K562 (cell line): ENCODE measurements at regions not wholly inside any gene's neighbourhood (a gene's known extent, or its start where the extent isn't known, plus 50 kb on each side); places are given as distances from the start of the nearest gene placed in this dataset.
A peak's percentile ranks its signal among the peaks of the same experiment; 100 is the strongest.

Experiments
- CHAMP1 ChIP-seq: fragments of 450-650 bp; IDR thresholded peaks from 2 replicates; pipeline ENCODE4 v1.6.1; 2016; ENCODE audit warnings: mild to moderate bottlenecking
- CREM ChIP-seq: IDR thresholded peaks from 2 replicates; pipeline ENCODE4 v1.6.1; 2014; ENCODE audit warnings: antibody characterized with exemption, low read depth
- CTBP1 ChIP-seq: fragments of 450-650 bp; IDR thresholded peaks from 2 replicates; pipeline ENCODE4 v1.6.1; 2016; ENCODE audit warnings: borderline replicate concordance
- ETV1 ChIP-seq: fragments of 450-650 bp; conservative IDR thresholded peaks from 2 replicates; pipeline ENCODE4 v1.6.1; 2016; ENCODE audit warnings: missing genetic modification characterization, control low read depth, low read depth, missing compliant biosample characterization
- GATAD2A ChIP-seq: fragments of 450-650 bp; IDR thresholded peaks from 2 replicates; pipeline ENCODE4 v1.6.1; 2017
- JUN ChIP-seq, 2 experiments: sonication (generic) in 1 of 2; formaldehyde crosslinking in 1 of 2; IDR thresholded peaks; 2 replicates each; pipeline versions ENCODE4 v1.6.1 to v1.8.0; 2012 to 2022; ENCODE audit warnings: borderline replicate concordance in 2 of 2, mild to moderate bottlenecking in 2 of 2, improper control_type of control experiment in 1 of 2, low read depth in 1 of 2, low read length in 1 of 2, missing genetic modification reagents in 1 of 2
- SOX6 ChIP-seq: fragments of 450-650 bp; IDR thresholded peaks from 2 replicates; pipeline ENCODE4 v1.6.1; 2014; ENCODE audit warnings: mild to moderate bottlenecking
- TCF7 ChIP-seq: sonication (generic); IDR thresholded peaks from 2 replicates; pipeline ENCODE4 v1.6.1; 2016; ENCODE audit warnings: antibody characterized with exemption, borderline replicate concordance
- ZBTB33 ChIP-seq: sonication (generic); formaldehyde crosslinking; IDR thresholded peaks from 2 replicates; pipeline ENCODE4 v1.8.1; 2023; ENCODE audit warnings: mild to moderate bottlenecking, missing genetic modification reagents
- ZNF140 ChIP-seq: fragments of 250-450 bp; sonication (Bioruptor Pico); IDR thresholded peaks from 2 replicates; pipeline ENCODE4 v1.8.0; 2021; ENCODE audit warnings: moderate library complexity, mild to moderate bottlenecking, inconsistent platforms
- ZNF3 ChIP-seq: fragments of 250-450 bp; sonication (Bioruptor Pico); IDR thresholded peaks from 2 replicates; pipeline ENCODE4 v1.5.0; 2021; ENCODE audit warnings: mild to moderate bottlenecking, moderate library complexity
- ZNF324 ChIP-seq: fragments of 250-450 bp; sonication (Bioruptor Pico); IDR thresholded peaks from 2 replicates; pipeline ENCODE4 v1.4.0; 2020; ENCODE audit warnings: mild to moderate bottlenecking
- ZNF740 ChIP-seq, 3 experiments: fragments of 200-800 bp in 1 of 3; sonication (Bioruptor generic) in 1 of 3; sonication (generic) in 1 of 3; formaldehyde crosslinking in 1 of 3; IDR thresholded peaks; 2 replicates each; pipeline versions ENCODE4 v1.6.1 to v1.8.0; 2016 to 2022; ENCODE audit warnings: mild to moderate bottlenecking in 2 of 3, missing compliant biosample characterization in 2 of 3, missing genetic modification characterization in 2 of 3, missing genetic modification reagents in 1 of 3
- TF ChIP-seq, protein P1 (sequence below): fragments of 450-650 bp; conservative IDR thresholded peaks from 2 replicates; pipeline ENCODE4 v1.6.1; 2016; ENCODE audit warnings: missing genetic modification characterization, low read depth, mild to moderate bottlenecking, control low read depth, missing compliant biosample characterization

GRCh38 chr6:15063253-15063853 lies 182.5 kb upstream of the JARID2 start (continued):
- no peak for TF ChIP-seq ZBTB33 (CRISPR knock-in tag)
- TF ChIP-seq TCF7, result no peak
- TF ChIP-seq ZNF324 (CRISPR knock-in tag), result no peak
- TF ChIP-seq CTBP1, result peak; percentile 33; the same call in 1 of the 2 replicates
- no peak for TF ChIP-seq JUN (IDR thresholded peaks at IDR 0.05; ENCODE audit: borderline replicate concordance, low read depth, low read length)
- 0 out of 2 replicates have a peak, but pooled peaks have one; percentile 28 for TF ChIP-seq JUN (CRISPR knock-in tag; IDR thresholded peaks at IDR 0.05; ENCODE audit: borderline replicate concordance)
- TF ChIP-seq ZNF140 (CRISPR knock-in tag), result no peak
- TF ChIP-seq ZNF740 (CRISPR knock-in tag; IDR thresholded peaks at IDR 0.05), result no peak
- TF ChIP-seq ZNF740 (tag; IDR thresholded peaks at IDR 0.05), result 0 out of 4 replicates have a peak, but pooled peaks of 1 of the 2 experiments have one; percentile 39
- TF ChIP-seq, protein P1, sequence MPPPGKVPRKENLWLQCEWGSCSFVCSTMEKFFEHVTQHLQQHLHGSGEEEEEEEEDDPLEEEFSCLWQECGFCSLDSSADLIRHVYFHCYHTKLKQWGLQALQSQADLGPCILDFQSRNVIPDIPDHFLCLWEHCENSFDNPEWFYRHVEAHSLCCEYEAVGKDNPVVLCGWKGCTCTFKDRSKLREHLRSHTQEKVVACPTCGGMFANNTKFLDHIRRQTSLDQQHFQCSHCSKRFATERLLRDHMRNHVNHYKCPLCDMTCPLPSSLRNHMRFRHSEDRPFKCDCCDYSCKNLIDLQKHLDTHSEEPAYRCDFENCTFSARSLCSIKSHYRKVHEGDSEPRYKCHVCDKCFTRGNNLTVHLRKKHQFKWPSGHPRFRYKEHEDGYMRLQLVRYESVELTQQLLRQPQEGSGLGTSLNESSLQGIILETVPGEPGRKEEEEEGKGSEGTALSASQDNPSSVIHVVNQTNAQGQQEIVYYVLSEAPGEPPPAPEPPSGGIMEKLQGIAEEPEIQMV (tag), result 0 out of 2 replicates have a peak, but pooled peaks have one; percentile 9
- 0 out of 2 replicates have a peak, but pooled peaks have one; percentile 41 for TF ChIP-seq GATAD2A
- peak; percentile 26; the same call in 1 of the 2 replicates for TF ChIP-seq CREM
- TF ChIP-seq ZNF3, result no peak
- TF ChIP-seq SOX6, result no peak
- no peak for TF ChIP-seq CHAMP1
- TF ChIP-seq ETV1, result no peak; the same call in 1 of the 2 replicates
